ENCODE measurements at regions not wholly inside any gene's neighbourhood (a gene's known extent, or its start where the extent isn't known, plus 50 kb on each side); places are given as distances from the start of the nearest gene placed in this dataset.

- WGBS, 2 donors: 73 to 76% methylated on average over 2 of the region's 2 CpGs
- TF ChIP-seq, protein P1, sequence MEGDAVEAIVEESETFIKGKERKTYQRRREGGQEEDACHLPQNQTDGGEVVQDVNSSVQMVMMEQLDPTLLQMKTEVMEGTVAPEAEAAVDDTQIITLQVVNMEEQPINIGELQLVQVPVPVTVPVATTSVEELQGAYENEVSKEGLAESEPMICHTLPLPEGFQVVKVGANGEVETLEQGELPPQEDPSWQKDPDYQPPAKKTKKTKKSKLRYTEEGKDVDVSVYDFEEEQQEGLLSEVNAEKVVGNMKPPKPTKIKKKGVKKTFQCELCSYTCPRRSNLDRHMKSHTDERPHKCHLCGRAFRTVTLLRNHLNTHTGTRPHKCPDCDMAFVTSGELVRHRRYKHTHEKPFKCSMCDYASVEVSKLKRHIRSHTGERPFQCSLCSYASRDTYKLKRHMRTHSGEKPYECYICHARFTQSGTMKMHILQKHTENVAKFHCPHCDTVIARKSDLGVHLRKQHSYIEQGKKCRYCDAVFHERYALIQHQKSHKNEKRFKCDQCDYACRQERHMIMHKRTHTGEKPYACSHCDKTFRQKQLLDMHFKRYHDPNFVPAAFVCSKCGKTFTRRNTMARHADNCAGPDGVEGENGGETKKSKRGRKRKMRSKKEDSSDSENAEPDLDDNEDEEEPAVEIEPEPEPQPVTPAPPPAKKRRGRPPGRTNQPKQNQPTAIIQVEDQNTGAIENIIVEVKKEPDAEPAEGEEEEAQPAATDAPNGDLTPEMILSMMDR (IDR thresholded peaks at IDR 0.05): no peak
- TF ChIP-seq POLR2A (IDR thresholded peaks at IDR 0.05): no peak
- intact Hi-C loops (cut with DNase I; ENCODE audit: low total_unique reads): no loop called here
- no peak overlapping the region for H3K4me3 ChIP-seq (ENCODE audit: low read depth, poor library complexity, severe bottlenecking)
- no peak for DNase-seq (ENCODE audit: low spot score in 2 of 2)
These were observed 709.5 kb downstream of the KCNJ2 start for GRCh38 chr17:70878879-70879278.

DNA sequence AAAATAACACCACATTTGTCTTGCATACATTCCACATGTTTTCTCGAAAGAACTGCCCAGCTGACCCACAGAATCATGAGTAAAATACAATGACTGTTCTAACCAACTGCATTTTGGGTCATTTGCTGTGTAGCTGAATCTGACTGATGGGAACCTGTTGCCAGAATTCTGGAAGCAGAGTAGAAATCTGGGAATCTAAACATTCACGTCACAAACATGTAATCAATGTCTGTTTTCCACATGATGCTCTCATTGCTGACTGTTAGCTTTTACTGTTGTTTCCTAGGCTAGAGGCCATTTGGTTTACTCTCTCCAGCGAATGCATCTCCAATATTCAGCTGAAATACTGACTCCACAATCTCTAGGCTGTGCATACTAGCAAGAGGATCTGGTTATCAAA lies 710.1 kb downstream of the KCNJ2 start:
- WGBS, 2 donors: 78 to 79% methylated on average over 3 of the region's 3 CpGs
- intact Hi-C loops (cut with DNase I; ENCODE audit: low total_unique reads): no loop called here
- H3K4me3 ChIP-seq (ENCODE audit: low read depth, poor library complexity, severe bottlenecking): no peak overlapping the region
- DNase-seq (ENCODE audit: low spot score in 2 of 2): no peak
- no peak for TF ChIP-seq POLR2A (IDR thresholded peaks at IDR 0.05)
- TF ChIP-seq, protein P1 (IDR thresholded peaks at IDR 0.05): no peak

GRCh38 chr17:70881093-70881492 lies 711.8 kb downstream of the KCNJ2 start:
- no peak overlapping the region for H3K4me3 ChIP-seq (ENCODE audit: low read depth, poor library complexity, severe bottlenecking)
- DNase-seq (ENCODE audit: low spot score in 2 of 2): no peak
- intact Hi-C loops (cut with DNase I; ENCODE audit: low total_unique reads): no loop called here
- 33 to 49% methylated on average over 1 of the region's 1 CpG for WGBS, 2 donors
- TF ChIP-seq, protein P1 (IDR thresholded peaks at IDR 0.05): no peak
- TF ChIP-seq POLR2A (IDR thresholded peaks at IDR 0.05): no peak

- no peak overlapping the region for H3K4me3 ChIP-seq (ENCODE audit: low read depth, poor library complexity, severe bottlenecking)
- WGBS, 2 donors: 71 to 80% methylated on average over 6 of the region's 6 CpGs
- intact Hi-C loops (cut with DNase I; ENCODE audit: low total_unique reads): no loop called here
- no peak for DNase-seq (ENCODE audit: low spot score in 2 of 2)
- no peak for TF ChIP-seq POLR2A (IDR thresholded peaks at IDR 0.05)
- TF ChIP-seq, protein P1 (IDR thresholded peaks at IDR 0.05): no peak
These were observed 713.2 kb downstream of the KCNJ2 start for GRCh38 chr17:70882504-70882903.

GRCh38 chr17:70886648-70887047 lies 717.3 kb downstream of the KCNJ2 start:
- TF ChIP-seq, protein P1 (IDR thresholded peaks at IDR 0.05): no peak
- no peak for TF ChIP-seq POLR2A (IDR thresholded peaks at IDR 0.05)
- WGBS, 2 donors: 42 to 46% methylated on average over 2 of the region's 2 CpGs

DNA sequence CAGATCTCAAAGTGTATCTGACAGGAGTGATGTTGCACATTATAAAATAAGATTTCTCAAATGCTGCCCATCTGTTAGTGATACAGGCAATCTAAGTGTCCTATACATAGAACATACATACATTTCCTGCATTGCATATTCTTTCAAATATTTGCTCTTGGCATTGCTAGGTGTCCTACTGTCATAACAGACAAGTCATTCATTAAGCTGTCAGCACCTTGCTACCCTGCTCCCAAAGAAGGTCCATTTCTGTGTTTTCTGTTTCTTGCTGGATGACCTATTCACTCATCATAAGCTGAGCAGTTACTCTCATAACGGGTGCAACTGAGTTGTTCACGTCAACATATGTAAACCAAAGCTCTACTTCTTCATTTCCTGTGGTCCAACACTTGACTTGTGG lies 719.0 kb downstream of the KCNJ2 start:
- intact Hi-C loops (cut with DNase I; ENCODE audit: low total_unique reads): no loop called here
- no peak for DNase-seq (ENCODE audit: low spot score in 2 of 2)
- TF ChIP-seq, protein P1 (IDR thresholded peaks at IDR 0.05): no peak
- TF ChIP-seq POLR2A (IDR thresholded peaks at IDR 0.05): no peak
- H3K4me3 ChIP-seq (ENCODE audit: low read depth, poor library complexity, severe bottlenecking): no peak overlapping the region
- 70 to 79% methylated on average over 2 of the region's 2 CpGs for WGBS, 2 donors

More at GRCh38 chr17:70886648-70887047, 717.3 kb downstream of the KCNJ2 start:
- DNase-seq (ENCODE audit: low spot score in 2 of 2): no peak
- no peak overlapping the region for H3K4me3 ChIP-seq (ENCODE audit: low read depth, poor library complexity, severe bottlenecking)
- intact Hi-C loops (cut with DNase I; ENCODE audit: low total_unique reads): no loop called here
